Omental fat pad (tissue), 3 donors: ENCODE measurements at regions not wholly inside any gene's neighbourhood (a gene's known extent, or its start where the extent isn't known, plus 50 kb on each side); places are given as distances from the start of the nearest gene placed in this dataset.

Source experiments
- ATAC-seq: fragments of 150-250 bp; one replicate; pipeline ENCODE4 v1.9.1; 2016; ENCODE audit warnings: mild to moderate bottlenecking, moderate library complexity; ENCODE audit not compliant: low FRiP score
- DNase-seq: peaks from one replicate; pipeline ENCODE4 v3.0.0-alpha.2; 2019; ENCODE audit warnings: low spot score
- TF ChIP-seq, protein P1 (sequence below), 3 donors: fragments of 450-650 bp; IDR thresholded peaks; one replicate each; pipeline ENCODE4 v1.5.1; 2016 to 2017; ENCODE audit warnings: antibody characterized with exemption in 3 of 3, mild to moderate bottlenecking in 3 of 3, moderate library complexity in 2 of 3

DNA sequence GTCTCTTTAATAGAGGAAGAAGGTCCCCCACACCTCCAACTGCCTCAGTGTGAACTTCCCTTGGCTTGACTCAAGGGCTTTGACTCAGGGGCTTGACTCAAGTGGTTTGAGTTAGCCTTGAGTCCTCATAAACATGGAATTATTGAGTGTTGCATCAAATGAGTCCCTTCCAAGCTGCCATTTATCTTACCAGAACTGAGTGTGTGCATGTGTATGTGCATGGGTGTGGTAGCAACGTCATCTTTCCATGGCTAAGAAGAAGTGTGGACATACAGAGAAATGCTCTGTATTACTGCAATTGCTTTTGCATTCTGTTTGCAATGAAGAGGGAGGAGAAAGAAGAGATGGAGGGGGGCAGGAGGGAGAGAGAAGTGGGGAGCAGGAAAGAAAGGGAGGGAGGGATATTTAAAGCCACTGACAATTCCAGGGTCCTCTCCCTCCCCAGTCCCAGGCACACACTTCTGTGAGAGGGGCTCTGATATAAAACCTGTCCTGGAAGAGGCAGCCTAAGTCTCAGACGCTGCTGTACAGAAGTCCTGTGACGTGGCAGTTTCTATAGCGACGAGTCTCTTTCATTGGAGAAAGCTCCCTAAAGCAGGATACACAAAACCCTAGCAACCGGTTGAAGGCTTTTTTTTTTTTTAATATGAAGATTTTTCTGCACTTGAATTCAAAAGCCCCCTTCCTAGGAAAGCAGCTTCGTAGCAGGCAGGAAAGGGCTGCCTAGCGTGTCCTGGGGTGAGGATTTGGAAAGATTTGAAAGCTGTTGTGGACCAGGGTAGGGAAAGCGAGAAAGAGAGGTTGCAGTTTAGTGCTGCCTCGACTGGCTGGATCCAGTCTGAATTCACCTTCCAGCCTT is 93.3 kb upstream of the MAP1B start:
- TF ChIP-seq, protein P1, sequence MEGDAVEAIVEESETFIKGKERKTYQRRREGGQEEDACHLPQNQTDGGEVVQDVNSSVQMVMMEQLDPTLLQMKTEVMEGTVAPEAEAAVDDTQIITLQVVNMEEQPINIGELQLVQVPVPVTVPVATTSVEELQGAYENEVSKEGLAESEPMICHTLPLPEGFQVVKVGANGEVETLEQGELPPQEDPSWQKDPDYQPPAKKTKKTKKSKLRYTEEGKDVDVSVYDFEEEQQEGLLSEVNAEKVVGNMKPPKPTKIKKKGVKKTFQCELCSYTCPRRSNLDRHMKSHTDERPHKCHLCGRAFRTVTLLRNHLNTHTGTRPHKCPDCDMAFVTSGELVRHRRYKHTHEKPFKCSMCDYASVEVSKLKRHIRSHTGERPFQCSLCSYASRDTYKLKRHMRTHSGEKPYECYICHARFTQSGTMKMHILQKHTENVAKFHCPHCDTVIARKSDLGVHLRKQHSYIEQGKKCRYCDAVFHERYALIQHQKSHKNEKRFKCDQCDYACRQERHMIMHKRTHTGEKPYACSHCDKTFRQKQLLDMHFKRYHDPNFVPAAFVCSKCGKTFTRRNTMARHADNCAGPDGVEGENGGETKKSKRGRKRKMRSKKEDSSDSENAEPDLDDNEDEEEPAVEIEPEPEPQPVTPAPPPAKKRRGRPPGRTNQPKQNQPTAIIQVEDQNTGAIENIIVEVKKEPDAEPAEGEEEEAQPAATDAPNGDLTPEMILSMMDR (IDR thresholded peaks at IDR 0.05) = no peak
- no peak for DNase-seq

DNA sequence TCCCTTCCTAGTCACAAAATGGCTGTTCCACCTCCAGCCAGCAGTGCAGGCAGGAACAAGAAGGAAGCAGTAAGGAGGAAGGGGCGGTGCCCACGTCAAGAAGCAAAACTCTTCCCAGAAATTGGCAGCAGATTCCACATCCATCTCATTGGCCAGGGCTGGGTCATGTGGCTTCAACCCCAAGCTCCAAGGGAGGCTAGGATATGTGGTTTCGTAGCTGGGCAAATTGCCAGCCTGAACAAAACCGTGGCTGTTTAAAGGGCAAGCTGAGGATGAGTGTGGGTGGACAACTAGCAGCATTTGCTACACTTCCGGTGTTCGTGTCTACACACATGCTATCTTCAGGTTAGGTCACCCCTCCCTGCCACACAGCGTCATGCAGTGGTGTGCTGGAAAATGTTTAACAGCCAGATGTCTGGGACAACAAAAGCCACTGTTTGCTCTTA is 92.1 kb upstream of the MAP1B start:
- ATAC-seq (no peak), DNase-seq (no peak)
- TF ChIP-seq, protein P1 (IDR thresholded peaks at IDR 0.05) = no peak

More for the DNA sequence above, 93.3 kb upstream of the MAP1B start:
- no peak for ATAC-seq

DNA sequence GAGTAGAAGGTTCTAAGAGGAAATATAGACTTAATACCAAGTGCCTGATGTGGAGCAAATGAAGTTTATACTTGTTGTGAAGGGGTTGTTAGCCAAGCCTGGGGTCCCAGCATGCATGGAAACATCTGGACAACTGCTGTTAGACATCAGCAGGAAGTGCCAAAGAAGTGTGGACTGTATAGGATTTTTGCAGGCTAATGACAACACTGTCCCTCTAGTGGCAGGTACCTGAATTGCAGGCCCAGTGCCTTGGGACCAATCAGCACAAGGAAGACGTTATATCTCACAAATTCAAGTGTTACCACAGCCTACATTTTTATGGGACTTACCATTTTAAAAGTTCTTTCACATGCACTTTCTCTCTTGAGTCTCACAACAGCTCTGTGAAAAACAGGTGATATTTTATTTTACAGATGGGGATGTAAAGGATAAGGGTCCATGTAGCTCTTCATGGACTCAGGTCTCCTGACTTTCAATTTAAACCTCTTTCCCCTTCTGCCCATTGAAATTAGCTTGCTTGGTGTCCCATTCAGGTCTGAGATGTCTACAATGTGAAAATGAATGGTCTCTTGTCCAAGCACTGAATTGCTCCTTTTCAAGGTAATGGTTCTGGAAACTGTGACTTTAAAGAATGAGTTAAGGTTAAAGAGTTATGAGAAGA is 89.0 kb upstream of the MAP1B start:
- TF ChIP-seq, protein P1 (IDR thresholded peaks at IDR 0.05) = peak in 1 of 3 donors; percentile 56
- ATAC-seq (no peak), DNase-seq (peak; percentile 45)

GRCh38 chr5:72020161-72020983 is 86.9 kb upstream of the MAP1B start:
- no peak for ATAC-seq
- TF ChIP-seq, protein P1 (IDR thresholded peaks at IDR 0.05) = no peak
- no peak for DNase-seq

GRCh38 chr5:72021651-72022357 is 85.5 kb upstream of the MAP1B start:
- TF ChIP-seq, protein P1 (IDR thresholded peaks at IDR 0.05) = no peak
- DNase-seq (no peak), ATAC-seq (no peak)

GRCh38 chr5:72028382-72028781 is 78.9 kb upstream of the MAP1B start:
- TF ChIP-seq, protein P1 (IDR thresholded peaks at IDR 0.05) = no peak
- DNase-seq (no peak), ATAC-seq (no peak)
